ENCODE measurements at regions not wholly inside any gene's neighbourhood (a gene's known extent, or its start where the extent isn't known, plus 50 kb on each side); places are given as distances from the start of the nearest gene placed in this dataset.

GRCh38 chr9:89798547-89799120 is 193.8 kb downstream of the GADD45G start:
- no peak for TF ChIP-seq CTCF (IDR thresholded peaks at IDR 0.05)
- TF ChIP-seq POLR2A (IDR thresholded peaks at IDR 0.05): no peak

Measured in testis (tissue), 2 donors.